Muscle of back (tissue), 3 donors: ENCODE measurements at regions not wholly inside any gene's neighbourhood (a gene's known extent, or its start where the extent isn't known, plus 50 kb on each side); places are given as distances from the start of the nearest gene placed in this dataset.
"Not testable (repeated sequence)": the region's sequence is repeated elsewhere in the genome, so short reads cannot be mapped to it uniquely, and the experiment has no call there.

Source experiments
- DNase-seq, 3 donors: peaks; one replicate each; pipeline versions ENCODE4 v3.0.0 to v3.0.0-alpha.2; 2013

DNA sequence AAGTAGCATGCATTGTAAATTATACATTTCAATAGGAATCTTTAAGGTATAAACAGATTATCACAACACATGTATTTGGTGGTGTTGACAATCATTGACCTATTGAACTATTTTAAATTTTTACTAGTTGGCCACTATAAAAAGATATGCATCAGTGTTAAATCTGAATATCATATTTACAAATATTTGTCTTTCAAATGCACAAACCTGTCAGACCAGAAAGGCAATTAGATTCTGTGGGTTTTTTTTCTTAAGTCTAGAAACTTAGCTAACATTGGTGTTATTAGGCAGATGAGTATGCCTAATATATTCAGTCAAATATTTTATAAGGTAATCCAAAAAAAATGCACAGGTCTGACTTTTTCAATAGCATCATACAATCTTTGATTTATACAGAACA, 241.4 kb upstream of the DGKB start:
- DNase-seq, result no peak

DNA sequence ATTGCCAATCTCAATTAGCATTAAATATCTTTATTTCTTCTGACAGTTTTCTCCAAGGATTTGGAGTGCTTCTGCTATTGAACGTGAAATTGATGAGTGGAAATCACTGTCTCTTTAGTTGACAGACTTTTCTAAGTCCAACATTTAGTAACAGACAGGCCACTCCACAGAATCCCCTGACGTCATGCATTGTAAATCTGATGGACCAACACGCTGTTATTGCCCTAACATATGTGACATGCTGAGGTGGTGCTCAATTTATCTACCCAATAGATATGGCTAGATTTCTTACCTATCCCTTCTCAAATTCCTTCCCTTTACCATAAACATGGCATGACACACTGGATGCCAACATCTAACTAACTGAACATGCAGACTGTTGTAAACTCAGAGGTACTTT, 240.6 kb upstream of the DGKB start:
- DNase-seq, result no peak

DNA sequence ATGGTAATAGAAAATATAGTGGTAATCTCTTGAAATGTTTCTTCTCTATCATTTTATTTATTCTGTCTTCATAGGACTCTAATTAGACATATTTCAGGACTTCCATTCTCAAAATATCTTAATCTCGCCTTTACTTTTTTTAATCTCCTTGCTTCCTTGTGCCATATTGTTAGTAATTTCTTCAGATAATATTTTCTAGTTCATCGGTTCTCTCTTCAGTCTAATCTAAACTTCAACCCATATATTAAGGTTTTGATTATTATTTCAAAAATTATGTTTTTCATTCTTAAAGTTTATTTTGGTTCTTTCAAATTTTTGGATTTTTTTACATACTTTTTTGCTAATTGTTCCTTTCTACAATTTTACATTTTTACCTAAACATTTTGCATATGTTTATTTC, 237.9 kb upstream of the DGKB start:
- DNase-seq, result no peak

DNA sequence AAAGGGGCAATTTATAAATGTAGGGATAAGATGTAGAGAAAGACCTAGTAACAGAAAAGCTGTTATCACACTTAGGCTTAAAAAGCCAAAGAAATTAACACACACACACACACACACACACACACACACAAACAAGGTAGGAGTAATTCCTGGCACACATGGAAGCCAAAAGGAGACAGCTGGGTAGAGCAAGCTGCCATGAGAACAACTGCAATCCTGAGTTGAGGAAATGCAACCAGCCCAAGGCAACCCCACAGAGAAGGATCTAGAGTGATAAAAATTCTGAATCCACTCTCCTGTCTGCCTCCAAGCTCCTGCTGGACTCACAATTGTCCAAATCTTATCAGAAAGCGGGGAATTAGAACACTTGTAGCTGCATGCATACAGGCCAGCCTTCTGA, 229.1 kb upstream of the DGKB start:
- no peak for DNase-seq

DNA sequence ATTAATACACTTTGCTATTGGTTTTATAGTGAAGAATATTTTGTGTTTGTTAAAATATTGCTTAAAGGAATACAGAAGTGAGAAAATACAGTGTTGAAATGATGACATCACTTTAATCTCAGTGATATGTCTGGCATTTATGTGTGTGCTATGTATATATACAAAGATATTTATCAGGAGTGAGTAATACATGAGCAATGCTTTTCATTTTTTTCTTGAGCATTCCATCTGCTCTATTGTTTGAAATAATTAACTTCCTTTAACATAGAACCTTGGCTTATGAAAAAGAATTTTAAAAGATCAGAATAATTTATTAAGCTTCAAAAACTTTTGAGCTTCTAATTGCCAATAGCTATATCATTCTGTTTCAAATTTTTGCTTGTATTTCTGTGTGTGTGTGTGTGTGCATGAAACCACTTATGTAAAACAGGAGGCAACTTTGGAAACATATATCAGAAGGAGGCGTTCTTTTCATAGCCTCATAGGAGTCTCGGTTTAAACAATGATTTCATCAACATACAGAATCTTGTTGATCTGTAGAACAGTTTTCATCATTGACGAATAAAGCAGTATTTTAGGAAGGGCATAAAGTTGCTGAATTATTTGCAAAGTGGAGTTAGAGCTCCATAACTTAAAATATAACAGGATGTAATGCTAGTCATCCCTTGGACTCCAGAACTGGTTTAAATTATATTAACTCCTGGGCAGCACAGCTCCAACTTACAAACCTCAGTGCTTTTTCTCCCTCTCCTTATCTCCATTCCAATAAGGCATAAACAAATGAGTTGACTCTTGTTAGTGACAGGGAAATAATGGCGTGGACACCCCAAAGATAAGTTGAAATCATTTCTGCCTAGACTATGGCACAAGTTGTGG, 228.4 kb upstream of the DGKB start:
- peak in 2 of 3 donors; percentile 12 to 28 for DNase-seq

DNA sequence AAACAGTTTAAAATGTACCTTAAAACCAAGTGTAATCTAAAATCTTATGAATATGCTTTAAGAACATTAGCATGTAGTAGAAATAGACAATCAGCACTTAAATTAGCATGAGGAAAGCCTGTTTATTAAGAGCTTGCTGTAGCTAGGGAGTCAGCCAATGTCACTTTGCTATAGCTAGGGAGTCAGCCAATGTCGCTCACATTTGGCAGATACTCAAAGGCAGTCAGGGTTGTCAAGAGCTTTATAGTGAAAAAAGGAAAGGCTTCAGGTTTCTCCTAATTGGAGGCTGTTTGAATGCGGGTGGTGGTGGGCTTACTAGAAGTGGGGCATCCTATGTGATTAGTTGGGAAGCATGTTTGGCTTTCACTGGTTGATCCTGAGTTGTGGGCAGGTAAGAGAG, 226.2 kb upstream of the DGKB start:
- DNase-seq, result no peak

DNA sequence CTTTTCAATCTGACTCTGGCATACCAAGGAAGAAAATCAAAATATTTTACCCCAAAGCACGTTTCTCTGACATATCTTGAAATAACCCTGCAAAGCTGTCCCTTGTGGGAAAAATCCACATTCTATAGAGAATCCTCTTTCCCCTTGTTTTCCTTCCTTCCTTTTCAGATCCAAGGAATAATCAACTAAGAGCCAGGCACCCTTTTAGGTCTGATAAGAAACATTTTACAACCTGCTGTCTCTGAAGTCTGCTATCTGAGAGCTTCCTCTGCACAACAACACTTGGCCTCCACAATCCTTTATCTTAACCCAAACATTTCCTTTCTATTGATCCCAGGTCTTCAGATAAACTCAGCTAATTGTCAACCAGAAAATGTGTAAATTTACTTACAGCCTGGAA, 224.1 kb upstream of the DGKB start:
- DNase-seq, result not testable (repeated sequence)

DNA sequence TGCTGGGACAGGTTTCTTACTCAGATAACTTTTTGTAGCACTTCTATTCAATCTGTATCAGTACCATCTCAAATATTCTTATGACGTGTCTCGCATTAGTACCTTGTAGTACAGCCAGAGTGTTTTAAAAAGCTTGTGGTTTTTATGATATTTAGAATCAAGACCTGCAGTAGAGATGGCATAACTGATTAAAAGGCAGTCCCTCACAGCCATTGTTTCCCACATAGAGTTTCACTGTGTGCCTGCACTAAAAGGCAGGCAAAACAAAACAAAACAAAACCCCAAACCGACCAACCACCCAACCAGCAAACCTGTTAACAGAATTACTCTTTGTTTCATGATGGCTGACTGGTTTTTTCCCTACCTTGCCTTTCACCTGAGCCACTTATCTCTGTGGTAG, 221.3 kb upstream of the DGKB start:
- no peak for DNase-seq

DNA sequence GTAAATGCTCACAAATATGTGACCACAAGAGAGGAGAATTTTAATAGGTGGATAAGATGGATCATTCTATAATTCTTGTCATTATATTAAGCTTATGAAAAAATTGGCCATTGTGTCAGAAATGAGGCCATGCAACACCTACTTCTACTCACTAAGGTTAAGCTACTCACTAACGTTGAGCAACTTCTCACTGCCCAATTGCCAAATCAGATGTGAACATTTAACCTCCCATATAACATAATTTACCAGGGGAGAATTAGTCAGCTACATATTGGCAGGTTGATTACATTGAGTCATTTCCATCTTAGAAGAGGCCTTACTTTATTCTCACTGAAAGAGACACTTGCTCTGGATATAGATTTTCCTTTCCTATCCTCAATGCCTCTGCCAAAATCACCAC, 211.2 kb upstream of the DGKB start:
- DNase-seq, result no peak

DNA sequence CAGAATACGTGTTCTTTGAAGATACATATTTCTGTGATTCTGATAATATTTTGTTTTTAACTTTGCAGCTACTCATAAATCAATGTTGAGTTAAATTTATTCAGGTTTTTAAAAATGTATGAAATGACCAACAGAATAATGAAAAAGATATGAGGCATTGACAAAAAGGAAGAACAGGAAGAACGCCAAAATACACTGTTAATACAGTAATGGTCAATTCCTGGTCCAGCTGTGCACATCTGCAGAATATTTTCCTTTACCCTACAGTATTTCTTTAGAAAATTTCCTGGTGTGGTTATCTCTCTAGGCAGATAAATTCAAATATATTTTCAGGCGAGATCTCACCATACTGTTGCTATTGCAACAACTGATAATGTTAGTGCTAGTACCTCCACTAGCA, 203.2 kb upstream of the DGKB start:
- DNase-seq, result peak in 2 of 3 donors; percentile 20 to 29

DNA sequence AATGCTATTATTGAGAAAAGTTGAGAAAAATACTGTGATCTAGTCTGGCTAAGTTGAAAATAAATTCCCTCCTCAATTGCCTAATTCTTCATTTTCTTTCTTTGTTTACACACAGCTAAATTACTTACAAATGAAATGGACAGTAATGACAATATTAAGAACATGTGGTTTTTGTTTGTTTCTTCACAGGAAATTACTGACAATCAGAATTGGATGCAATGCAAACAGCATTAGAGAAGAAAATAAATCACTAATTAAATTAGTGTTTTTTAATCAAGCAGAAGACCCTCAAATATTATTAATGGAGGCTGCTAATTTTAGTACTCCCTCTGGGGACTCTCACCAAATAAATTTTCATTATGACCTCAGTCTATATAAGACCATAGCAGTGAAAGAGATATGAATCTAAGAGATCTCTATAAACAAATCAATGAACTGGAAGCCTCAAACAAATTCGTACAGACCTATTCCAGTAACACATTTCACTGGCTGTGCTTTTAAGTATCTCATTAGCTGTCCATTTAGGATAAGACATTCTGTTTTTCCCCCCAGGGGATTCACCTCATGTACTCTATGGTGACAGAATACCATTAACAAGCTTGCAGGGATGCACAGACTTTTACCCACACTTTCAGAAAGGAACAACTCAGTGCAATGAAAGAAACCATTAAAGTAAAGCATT, 202.0 kb upstream of the DGKB start:
- DNase-seq, result no peak

DNA sequence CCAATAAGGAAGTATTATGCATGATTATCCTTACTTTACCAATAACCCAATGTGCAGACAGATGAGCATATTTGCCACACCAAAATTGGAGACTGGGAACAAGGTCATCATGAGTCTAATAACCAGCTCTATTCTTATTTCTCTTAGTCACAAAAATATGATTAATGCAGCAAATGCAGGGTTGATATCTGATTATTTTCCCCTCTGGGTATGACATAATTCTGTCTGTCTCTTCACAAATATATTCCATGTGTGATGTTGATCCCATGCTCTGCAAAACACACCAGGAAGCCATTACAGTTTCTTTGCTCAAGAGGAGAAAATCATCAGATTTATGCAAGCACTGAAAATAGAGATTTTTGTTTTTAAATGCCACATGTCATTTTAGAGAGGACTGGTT, 196.5 kb upstream of the DGKB start:
- peak in 2 of 3 donors; percentile 32 to 49 for DNase-seq

DNA sequence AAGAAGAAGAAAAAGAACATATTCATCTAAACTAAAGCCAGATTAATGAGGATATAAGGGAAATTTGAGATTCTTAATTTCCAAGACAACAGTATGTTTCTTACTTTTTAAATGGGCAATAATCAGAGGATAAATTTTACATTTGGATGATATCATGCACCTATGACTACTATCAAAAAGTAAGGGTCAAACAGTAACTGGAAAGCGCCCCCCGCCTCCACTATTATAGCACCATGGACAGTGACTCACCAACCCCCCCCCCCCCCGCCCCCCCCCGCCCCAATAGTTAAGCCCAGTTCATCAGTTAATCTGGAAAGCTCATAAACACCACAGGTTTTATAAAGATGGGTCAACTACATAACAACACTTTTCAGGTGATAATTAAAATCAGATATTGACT, 194.3 kb upstream of the DGKB start:
- DNase-seq, result no peak

DNA sequence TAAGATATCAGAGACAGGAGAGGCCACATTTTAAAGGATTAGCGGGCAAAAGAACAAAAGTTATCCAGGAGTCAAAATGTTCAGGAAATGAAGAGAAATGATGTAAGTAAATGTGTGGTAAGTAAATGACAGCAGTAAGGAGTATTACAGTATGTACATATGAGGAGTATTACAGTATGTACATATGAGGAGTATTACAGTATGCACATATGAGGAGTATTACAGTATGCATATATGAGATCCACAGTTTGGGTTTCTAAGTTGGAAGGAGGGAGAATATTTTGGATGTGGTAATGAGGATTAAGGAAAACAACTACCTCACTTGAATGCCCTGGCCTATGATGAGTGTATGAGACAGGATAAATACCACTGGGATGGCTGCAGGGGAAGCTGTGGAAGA, 192.4 kb upstream of the DGKB start:
- DNase-seq, result no peak

DNA sequence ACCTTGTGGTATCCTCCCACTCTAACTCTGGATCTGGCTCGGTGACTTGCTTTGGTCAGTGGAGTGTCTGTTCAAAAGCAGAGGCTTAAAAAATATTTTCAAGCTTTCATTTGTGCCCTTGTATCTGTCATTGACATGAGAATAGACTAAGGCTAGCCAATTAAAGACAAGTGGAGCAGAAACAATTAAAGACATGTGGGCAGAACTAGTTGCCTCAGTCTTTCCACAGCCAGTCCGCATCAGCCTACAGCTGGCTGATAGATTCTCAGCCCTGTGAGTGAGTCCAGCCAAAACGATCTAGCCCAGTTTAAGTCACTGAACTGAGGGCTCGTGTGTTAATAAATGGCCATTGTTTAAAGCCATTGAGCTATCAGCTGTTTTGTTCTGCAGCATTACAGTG, 185.2 kb upstream of the DGKB start:
- DNase-seq, result no peak

DNA sequence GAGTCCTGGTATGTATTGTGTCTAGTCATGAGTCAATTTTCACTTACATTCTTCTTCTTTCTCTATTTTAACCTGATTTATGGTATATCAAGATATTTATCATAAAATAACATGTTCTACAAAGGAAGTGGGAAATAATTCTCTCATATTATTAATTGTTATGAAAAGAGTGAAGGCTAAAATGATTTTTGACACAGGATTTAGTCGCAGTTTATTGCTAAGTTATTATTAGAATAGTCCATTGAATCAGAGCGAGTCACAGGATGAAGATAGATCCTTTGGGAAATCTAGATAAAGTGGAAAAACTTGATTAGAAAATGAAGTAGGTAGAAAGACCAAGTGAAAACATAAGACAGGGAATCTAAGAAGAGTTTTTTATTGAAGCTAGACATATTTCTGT, 184.3 kb upstream of the DGKB start:
- DNase-seq, result no peak

DNA sequence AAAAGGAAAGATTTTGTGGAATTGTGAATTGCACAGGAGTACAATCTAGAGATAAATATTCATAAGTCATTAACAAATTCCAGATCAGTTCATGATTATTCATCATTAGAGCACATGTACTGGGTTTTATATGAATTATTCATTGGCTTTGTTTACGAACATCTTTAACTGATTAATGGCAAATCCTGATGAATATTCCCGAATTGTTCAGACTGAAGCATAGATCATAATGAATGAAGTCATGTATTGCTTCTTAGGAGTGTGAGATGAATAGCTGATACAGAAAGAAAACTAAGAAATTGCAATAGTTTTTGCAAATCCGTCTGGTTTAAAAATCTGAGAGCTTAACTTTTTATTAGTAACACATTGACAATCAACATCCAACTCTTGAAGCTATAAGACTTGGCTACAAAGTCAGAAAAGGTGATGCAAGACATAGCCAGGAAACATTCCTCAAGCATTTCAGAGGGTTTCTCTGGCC, 183.6 kb upstream of the DGKB start:
- peak; percentile 28 to 50 (median 38) for DNase-seq

DNA sequence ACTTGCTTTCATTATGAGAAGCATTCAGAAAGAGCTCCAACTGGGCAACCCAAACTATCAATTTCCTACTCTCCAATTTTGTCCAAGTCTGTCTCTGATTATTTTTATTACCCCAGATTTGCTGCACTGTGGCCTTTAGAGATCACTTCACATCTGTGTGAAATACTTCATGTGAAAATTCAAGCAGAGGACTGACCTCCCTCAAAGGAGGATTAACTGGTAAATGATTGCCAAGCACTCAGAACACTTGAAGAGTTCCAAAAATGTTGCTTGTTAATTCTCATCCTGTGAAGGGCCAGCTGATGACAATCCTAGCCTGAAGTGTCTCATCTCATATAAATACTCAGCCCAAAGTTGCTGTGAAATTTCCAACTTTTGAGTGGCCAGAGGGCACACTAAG, 182.8 kb upstream of the DGKB start:
- DNase-seq, result peak in 1 of 3 donors; percentile 13

DNA sequence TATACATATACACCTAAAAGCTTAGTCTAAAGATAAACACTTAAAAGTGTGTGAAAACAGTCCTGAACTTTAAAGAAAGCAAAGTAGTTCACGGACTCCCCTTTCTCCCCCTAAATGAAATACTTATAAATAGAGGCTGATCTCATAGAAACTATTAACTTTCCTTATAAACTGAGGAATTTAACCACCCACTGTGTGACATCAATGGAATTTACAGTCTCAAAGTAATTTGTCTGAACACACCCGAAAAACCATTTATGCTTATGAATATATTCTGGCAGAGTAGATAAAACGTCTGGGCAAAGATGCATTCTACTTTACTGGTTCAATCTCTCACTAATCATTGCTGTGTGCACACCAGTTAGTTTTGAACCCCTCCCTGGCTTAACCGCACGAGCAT, 181.8 kb upstream of the DGKB start:
- DNase-seq, result no peak

DNA sequence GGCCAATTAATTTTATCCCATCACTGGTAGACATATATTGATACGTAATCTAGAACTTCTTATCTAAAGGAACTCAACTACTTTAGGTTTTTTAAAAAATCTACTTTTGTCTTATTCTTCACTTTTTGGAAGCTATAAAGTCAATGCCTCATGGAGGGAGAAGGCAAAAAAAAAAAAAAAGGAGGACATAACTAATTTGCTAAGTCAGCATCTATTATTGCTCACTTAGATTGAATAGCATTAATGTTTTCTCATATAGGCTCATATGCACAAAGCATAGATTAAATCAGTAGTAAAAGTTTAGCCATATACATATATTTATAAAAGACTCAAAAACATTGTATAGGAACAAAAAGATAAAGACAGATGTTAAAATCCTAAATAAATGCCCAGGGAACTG, 179.3 kb upstream of the DGKB start:
- DNase-seq, result no peak

DNA sequence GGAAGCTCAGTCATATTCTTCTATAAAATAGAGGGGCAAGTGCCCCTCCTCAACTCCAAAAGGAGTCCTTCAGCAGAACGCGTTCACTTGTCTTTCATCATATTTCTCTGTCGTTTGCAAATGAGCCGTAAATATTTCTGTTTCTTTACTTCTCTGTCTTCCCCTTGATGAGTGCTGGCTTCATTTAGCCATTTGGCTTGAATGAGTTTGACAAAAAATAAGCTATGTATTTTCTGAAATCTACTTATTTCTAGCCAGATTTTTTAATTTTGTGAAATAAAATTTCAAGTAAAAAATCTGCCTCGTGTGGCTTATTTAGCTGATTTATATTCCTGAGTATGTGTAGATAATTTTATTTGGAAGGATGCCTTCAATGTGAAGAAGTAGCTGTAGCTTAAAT, 170.8 kb upstream of the DGKB start:
- no peak for DNase-seq

DNA sequence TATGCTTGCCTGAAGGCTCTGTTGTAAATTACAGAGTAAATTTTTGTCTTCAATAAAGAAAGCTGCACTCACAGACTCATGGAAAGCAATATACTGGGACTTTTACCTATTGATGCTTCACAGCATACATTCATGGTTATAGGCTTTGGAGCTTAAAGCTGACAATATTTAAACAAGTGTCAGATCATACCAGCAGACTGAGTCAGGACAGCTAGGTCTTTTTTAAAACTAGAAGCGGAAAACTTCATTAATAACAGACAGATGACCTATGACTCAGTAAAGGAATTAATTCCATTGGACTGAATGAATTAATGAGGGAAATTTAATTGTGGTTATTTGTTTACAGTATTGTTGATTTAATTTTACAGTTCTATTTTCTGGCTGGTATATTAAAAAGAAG, 165.8 kb upstream of the DGKB start:
- DNase-seq, result no peak

DNA sequence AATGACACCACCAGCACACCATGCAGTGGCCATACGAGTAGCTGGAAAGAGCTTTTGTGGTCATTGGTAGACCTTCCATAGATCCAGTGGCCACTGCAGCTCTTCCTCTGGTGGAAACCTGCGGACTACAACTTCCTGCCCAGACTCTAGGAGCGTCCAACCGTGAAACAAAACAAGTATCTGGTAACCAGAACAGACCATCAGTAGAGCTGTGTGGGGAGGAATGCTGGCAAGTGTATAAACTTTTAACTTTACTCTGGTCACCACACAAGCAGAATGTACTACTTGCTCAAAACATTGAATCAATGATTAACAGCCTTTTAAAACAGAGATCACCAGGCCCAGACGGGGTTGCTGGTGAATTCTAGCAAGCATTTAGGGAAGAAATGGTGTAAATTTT, 154.7 kb upstream of the DGKB start:
- DNase-seq, result no peak
